Psoas muscle (tissue), 7 donors: ENCODE measurements at regions not wholly inside any gene's neighbourhood (a gene's known extent, or its start where the extent isn't known, plus 50 kb on each side); places are given as distances from the start of the nearest gene placed in this dataset.
A peak's percentile ranks its signal among the peaks of the same experiment; 100 is the strongest.

ENCODE experiments used
- ATAC-seq, 4 donors: fragments of 200-7000 bp; cut with Tn5 transposase; one replicate each; pipeline ENCODE4 v1.9.1; 2020; ENCODE audit warnings: moderate library complexity in 3 of 4, mild to moderate bottlenecking in 2 of 4
- DNase-seq, 2 donors: peaks; one replicate each; pipeline ENCODE4 v3.0.0-alpha.2; 2020
- H3K27ac ChIP-seq: fragments of 200-600 bp; one replicate; pipeline ENCODE4 v1.8.0; 2022
- H3K27me3 ChIP-seq, 3 donors: fragments of 200-600 bp in 1 of 3; one replicate each; pipeline versions ENCODE4 v1.6.1 to v1.8.0; 2013 to 2022; ENCODE audit warnings: low read length in 2 of 3, mild to moderate bottlenecking in 2 of 3, moderate library complexity in 1 of 3; ENCODE audit not compliant: insufficient read depth in 3 of 3
- H3K36me3 ChIP-seq, 2 donors: fragments of 200-600 bp in 1 of 2; one replicate each; pipeline versions ENCODE4 v1.6.1 to v1.8.0; 2013 to 2022; ENCODE audit warnings: low read depth in 1 of 2, mild to moderate bottlenecking in 1 of 2, moderate library complexity in 1 of 2; ENCODE audit not compliant: insufficient read depth in 1 of 2
- H3K4me1 ChIP-seq: fragments of 200-600 bp; one replicate; pipeline ENCODE4 v1.8.0; 2022
- H3K4me3 ChIP-seq: fragments of 200-600 bp; one replicate; pipeline ENCODE4 v1.8.0; 2022; ENCODE audit warnings: mild to moderate bottlenecking
- H3K9me3 ChIP-seq: fragments of 200-600 bp; one replicate; pipeline ENCODE4 v1.8.0; 2022
- CTCF ChIP-seq: fragments of 200-600 bp; IDR thresholded peaks from one replicate; pipeline ENCODE4 v1.8.0; 2022; ENCODE audit warnings: antibody characterized with exemption
- WGBS, 3 donors: extraction: QIAGEN DNeasy Blood & Tissue Kit; methylation state at CpG; one replicate each; pipeline versions ENCODE4 v1.1.6 to v1.1.7; 2013; 5-methylcytosine and 5-hydroxymethylcytosine counted together
- intact Hi-C, 2 donors: fragments of 100-400 bp; cut with DNase I; formaldehyde crosslinking; loops; one replicate each; pipeline versions ENCODE4 v1.11.0 to v1.14.2; 2022
- donor health status: healthy with polysubstance abuse.
- donor health status: DM: no; HTN: no; CAD: no; lungs with moderate emphysema.
- donor health status: Bipolar disorder and iron deficiency.
- donor health status: healthy.
- donor health status: DM: yes; HTN: yes; CAD: no.
- donor health status: DM: no; HTN: no; CAD: no.
- donor health status: DM: yes; HTN: yes; CAD: no.

GRCh38 chr10:63008491-63008890 lies 124.6 kb upstream of the NRBF2 start:
- no peak for TF ChIP-seq CTCF
- Histone ChIP-seq H3K9me3 (no peaks in the 10 kb centered on the region), H3K27me3 (no peaks in the 10 kb centered on the region), H3K4me1 (no peaks in the 10 kb centered on the region), H3K27ac (no peak overlapping the region), H3K36me3 (no peaks in the 10 kb centered on the region), H3K4me3 (no peak overlapping the region)
- ATAC-seq (no peak), DNase-seq (no peak)
- intact Hi-C loops = loop anchor here in 1 of 2 donors (10.0 kb wide), 2 partner anchors 126 to 716 kb away; partner anchors contain the start of gene NRBF2

- H3K4me1 ChIP-seq = no peaks in the 10 kb centered on the region
- no peaks in the 10 kb centered on the region for H3K9me3 ChIP-seq
- no peak overlapping the region for H3K27ac ChIP-seq
- H3K4me3 ChIP-seq = no peak overlapping the region
- DNase-seq (no peak), ATAC-seq (no peak)
- intact Hi-C loops = loop anchor here in 1 of 2 donors (10.0 kb wide), 2 partner anchors 128 to 718 kb away; partner anchors contain the start of gene NRBF2
- no peak for TF ChIP-seq CTCF
- no peaks in the 10 kb centered on the region for H3K36me3 ChIP-seq
- WGBS, 3 donors = 85 to 90% (median 88%) methylated on average over 9 of the region's 9 CpGs
- no peaks in the 10 kb centered on the region for H3K27me3 ChIP-seq
These were observed 126.0 kb upstream of the NRBF2 start for GRCh38 chr10:63007112-63007511.

- Histone ChIP-seq H3K27ac (no peak overlapping the region), H3K36me3 (no peaks in the 10 kb centered on the region), H3K4me1 (no peaks in the 10 kb centered on the region), H3K9me3 (no peaks in the 10 kb centered on the region), H3K27me3 (no peaks in the 10 kb centered on the region), H3K4me3 (no peak overlapping the region)
- DNase-seq = no peak
- WGBS, 3 donors = 60 to 84% (median 79%) methylated on average over 3 of the region's 3 CpGs
- ATAC-seq = no peak
- intact Hi-C loops = loop anchor here (2.0 to 10.0 kb wide), 3 partner anchors 130 to 720 kb away; partner anchors contain the start of gene NRBF2 (in 1 of the 2)
- TF ChIP-seq CTCF = no peak
These were observed 127.9 kb upstream of the NRBF2 start for GRCh38 chr10:63005246-63005645.

- Histone ChIP-seq H3K4me3 (no peak overlapping the region), H3K27ac (no peak overlapping the region), H3K36me3 (no peaks in the 10 kb centered on the region), H3K9me3 (no peaks in the 10 kb centered on the region), H3K27me3 (no peaks in the 10 kb centered on the region), H3K4me1 (no peaks in the 10 kb centered on the region)
- WGBS, 3 donors = 46 to 66% (median 49%) methylated on average over 5 of the region's 5 CpGs
- intact Hi-C loops = loop anchor here (2.0 to 10.0 kb wide), 3 partner anchors 131 to 721 kb away; partner anchors contain the start of gene NRBF2 (in 1 of the 2)
- peak; percentile 24 for TF ChIP-seq CTCF
- no peak for ATAC-seq
- DNase-seq = no peak
These were observed 129.2 kb upstream of the NRBF2 start for GRCh38 chr10:63003816-63004453.

GRCh38 chr10:62996925-62997324 lies 136.2 kb upstream of the NRBF2 start:
- peaks cover 10% of the 10 kb centered on the region for H3K4me1 ChIP-seq
- no peak for ATAC-seq
- 24 to 52% (median 35%) methylated on average over 3 of the region's 3 CpGs for WGBS, 3 donors
- no peak overlapping the region for H3K27ac ChIP-seq
- TF ChIP-seq CTCF = no peak
- H3K27me3 ChIP-seq = no peaks in the 10 kb centered on the region
- H3K36me3 ChIP-seq = no peaks in the 10 kb centered on the region
- intact Hi-C loops = no loop called here
- DNase-seq = no peak
- no peaks in the 10 kb centered on the region for H3K9me3 ChIP-seq
- no peak overlapping the region for H3K4me3 ChIP-seq
